GM23338 (cell line): ENCODE measurements at regions not wholly inside any gene's neighbourhood (a gene's known extent, or its start where the extent isn't known, plus 50 kb on each side); places are given as distances from the start of the nearest gene placed in this dataset.

Experiments used
- ATAC-seq: fragments of 200-7000 bp; cut with Tn5 transposase; 3 replicates; pipeline ENCODE4 v1.9.1; 2020
- DNase-seq: peaks from one replicate; pipeline ENCODE4 v3.0.0-alpha.2; 2015; ENCODE audit warnings: low spot score
- H2AFZ ChIP-seq: fragments of 200-600 bp; sonication (generic); 2 replicates; pipeline ENCODE4 v1.8.0; 2016; ENCODE audit warnings: antibody characterized with exemption, mild to moderate bottlenecking, moderate library complexity
- H3F3A ChIP-seq: fragments of 200-600 bp; sonication (generic); replicated peaks from 2 replicates; pipeline ENCODE4 v1.8.0; 2017; ENCODE audit warnings: antibody characterized with exemption, mixed run types, low read depth
- H3K27ac ChIP-seq: fragments of 200-600 bp; sonication (generic); 2 replicates; pipeline ENCODE4 v1.6.1; 2016; ENCODE audit warnings: low read depth
- H3K27me3 ChIP-seq: fragments of 200-600 bp; sonication (generic); 2 replicates; pipeline ENCODE4 v1.8.0; 2016; ENCODE audit warnings: mild to moderate bottlenecking, mixed run types, moderate library complexity; ENCODE audit not compliant: insufficient read depth
- H3K36me3 ChIP-seq: fragments of 200-600 bp; sonication (generic); 2 replicates; pipeline ENCODE4 v1.8.0; 2016; ENCODE audit warnings: mild to moderate bottlenecking; ENCODE audit not compliant: insufficient read depth
- H3K4me1 ChIP-seq: fragments of 200-600 bp; sonication (generic); 2 replicates; pipeline ENCODE4 v1.8.0; 2016; ENCODE audit warnings: mild to moderate bottlenecking, moderate library complexity; ENCODE audit not compliant: insufficient read depth
- H3K4me2 ChIP-seq: fragments of 200-600 bp; sonication (generic); 2 replicates; pipeline ENCODE4 v1.7.1; 2017; ENCODE audit warnings: mixed run types
- H3K4me3 ChIP-seq: fragments of 200-600 bp; sonication (generic); 2 replicates; pipeline ENCODE4 v1.6.1; 2016; ENCODE audit warnings: mixed run types
- H3K79me2 ChIP-seq: fragments of 200-600 bp; sonication (generic); replicated peaks from 2 replicates; pipeline ENCODE4 v1.8.0; 2017; ENCODE audit warnings: mild to moderate bottlenecking; ENCODE audit not compliant: insufficient read depth
- H3K9me2 ChIP-seq: fragments of 200-600 bp; sonication (generic); 2 replicates; pipeline ENCODE4 v1.8.0; 2017; ENCODE audit not compliant: insufficient read depth
- H4K20me1 ChIP-seq: fragments of 200-600 bp; sonication (generic); replicated peaks from 2 replicates; pipeline ENCODE4 v1.8.0; 2017; ENCODE audit warnings: mild to moderate bottlenecking; ENCODE audit not compliant: insufficient read depth
- H3K27ac Mint-ChIP-seq: 2 replicates; pipeline ENCODE4 v1.8.0; 2020; ENCODE audit warnings: inconsistent platforms, mild to moderate bottlenecking, moderate library complexity, mixed read lengths
- H3K27me3 Mint-ChIP-seq: 3 replicates; pipeline ENCODE4 v1.8.0; 2022; ENCODE audit warnings: low read depth, mild to moderate bottlenecking, moderate library complexity, mixed read lengths, inconsistent platforms; ENCODE audit not compliant: insufficient read depth, poor library complexity
- H3K36me3 Mint-ChIP-seq: 3 replicates; pipeline ENCODE4 v1.8.0; 2021; ENCODE audit warnings: low read depth, mild to moderate bottlenecking, inconsistent platforms, moderate library complexity, mixed read lengths
- H3K4me1 Mint-ChIP-seq: 3 replicates; pipeline ENCODE4 v1.8.0; 2020; ENCODE audit warnings: mild to moderate bottlenecking, inconsistent platforms, mixed read lengths
- H3K4me3 Mint-ChIP-seq: 3 replicates; pipeline ENCODE4 v1.8.0; 2021; ENCODE audit warnings: moderate library complexity, mild to moderate bottlenecking, inconsistent platforms, mixed read lengths
- H3K9me3 Mint-ChIP-seq: 3 replicates; pipeline ENCODE4 v1.8.0; 2020; ENCODE audit warnings: moderate library complexity, mild to moderate bottlenecking, inconsistent platforms, mixed read lengths
- CREB1 ChIP-seq: fragments of 250-450 bp; sonication (Bioruptor Pico); IDR thresholded peaks from 2 replicates; pipeline ENCODE4 v1.5.0; 2020; ENCODE audit warnings: low read depth, mild to moderate bottlenecking, moderate library complexity
- EZH2 ChIP-seq: fragments of 200-600 bp; sonication (generic); IDR thresholded peaks from one replicate; pipeline ENCODE4 v1.8.0; 2017; ENCODE audit warnings: antibody characterized with exemption, mild to moderate bottlenecking, low read depth; ENCODE audit not compliant: unreplicated experiment
- EZH2phosphoT487 ChIP-seq: fragments of 200-600 bp; sonication (generic); IDR thresholded peaks from one replicate; pipeline ENCODE4 v1.8.1; 2018; ENCODE audit warnings: antibody characterized with exemption; ENCODE audit not compliant: unreplicated experiment
- JUNB ChIP-seq: IDR thresholded peaks from one replicate; pipeline ENCODE4 v1.6.1; 2016; ENCODE audit warnings: antibody characterized with exemption; ENCODE audit not compliant: unreplicated experiment
- POLR2AphosphoS5 ChIP-seq: IDR thresholded peaks from 2 replicates; pipeline ENCODE4 v1.6.1; 2016; ENCODE audit warnings: antibody characterized with exemption, low read depth
- STAT1 ChIP-seq: IDR thresholded peaks from one replicate; pipeline ENCODE4 v1.6.1; 2016; ENCODE audit warnings: antibody characterized with exemption; ENCODE audit not compliant: unreplicated experiment
- ZNF114 ChIP-seq: fragments of 250-450 bp; sonication (Bioruptor Pico); IDR thresholded peaks from 2 replicates; pipeline ENCODE4 v1.5.0; 2020; ENCODE audit warnings: mild to moderate bottlenecking, moderate library complexity
- ZNF331 ChIP-seq: fragments of 250-450 bp; sonication (Bioruptor Pico); IDR thresholded peaks from 2 replicates; pipeline ENCODE4 v1.5.0; 2020; ENCODE audit warnings: low read depth, mild to moderate bottlenecking, moderate library complexity
- TF ChIP-seq, protein P1 (sequence below): fragments of 250-450 bp; sonication (Bioruptor Pico); IDR thresholded peaks from 2 replicates; pipeline ENCODE4 v1.5.0; 2020; ENCODE audit warnings: mild to moderate bottlenecking, moderate library complexity

DNA sequence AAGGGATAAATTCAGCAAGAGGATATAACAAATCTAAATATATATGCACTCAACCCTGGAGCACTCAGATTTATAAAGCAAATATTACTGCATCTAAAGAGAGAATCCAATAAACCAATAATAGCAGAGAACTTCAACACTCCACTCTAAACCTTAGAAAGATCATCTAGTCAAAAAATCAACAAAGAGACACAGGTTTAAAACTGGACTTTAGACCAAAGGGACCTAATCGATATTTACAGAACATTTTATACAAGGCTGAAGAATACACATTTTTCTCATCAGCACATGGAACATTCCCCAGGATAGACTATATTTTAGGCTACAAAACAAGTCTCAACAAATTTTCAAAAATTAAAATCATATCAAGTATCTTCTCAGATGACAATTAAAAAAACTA is 379.0 kb downstream of the GBE1 start:
- Histone ChIP-seq H4K20me1 (no peaks in the 10 kb centered on the region), H3K4me1 (peaks cover 5% of the 10 kb centered on the region), H3K36me3 (no peaks in the 10 kb centered on the region), H3K27me3 (no peaks in the 10 kb centered on the region), H3F3A (no peaks in the 10 kb centered on the region), H3K9me2 (no peaks in the 10 kb centered on the region), H3K4me2 (no peak overlapping the region), H2AFZ (no peak overlapping the region), H3K27ac (no peak overlapping the region), H3K79me2 (no peaks in the 10 kb centered on the region), H3K4me3 (no peak overlapping the region)
- Mint-ChIP-seq H3K27me3 (no peaks in the 10 kb centered on the region), H3K36me3 (no peaks in the 10 kb centered on the region), H3K4me3 (no peak overlapping the region), H3K4me1 (peaks cover 10% of the 10 kb centered on the region), H3K9me3 (no peaks in the 10 kb centered on the region), H3K27ac (no peak overlapping the region)
- TF ChIP-seq, protein P1, sequence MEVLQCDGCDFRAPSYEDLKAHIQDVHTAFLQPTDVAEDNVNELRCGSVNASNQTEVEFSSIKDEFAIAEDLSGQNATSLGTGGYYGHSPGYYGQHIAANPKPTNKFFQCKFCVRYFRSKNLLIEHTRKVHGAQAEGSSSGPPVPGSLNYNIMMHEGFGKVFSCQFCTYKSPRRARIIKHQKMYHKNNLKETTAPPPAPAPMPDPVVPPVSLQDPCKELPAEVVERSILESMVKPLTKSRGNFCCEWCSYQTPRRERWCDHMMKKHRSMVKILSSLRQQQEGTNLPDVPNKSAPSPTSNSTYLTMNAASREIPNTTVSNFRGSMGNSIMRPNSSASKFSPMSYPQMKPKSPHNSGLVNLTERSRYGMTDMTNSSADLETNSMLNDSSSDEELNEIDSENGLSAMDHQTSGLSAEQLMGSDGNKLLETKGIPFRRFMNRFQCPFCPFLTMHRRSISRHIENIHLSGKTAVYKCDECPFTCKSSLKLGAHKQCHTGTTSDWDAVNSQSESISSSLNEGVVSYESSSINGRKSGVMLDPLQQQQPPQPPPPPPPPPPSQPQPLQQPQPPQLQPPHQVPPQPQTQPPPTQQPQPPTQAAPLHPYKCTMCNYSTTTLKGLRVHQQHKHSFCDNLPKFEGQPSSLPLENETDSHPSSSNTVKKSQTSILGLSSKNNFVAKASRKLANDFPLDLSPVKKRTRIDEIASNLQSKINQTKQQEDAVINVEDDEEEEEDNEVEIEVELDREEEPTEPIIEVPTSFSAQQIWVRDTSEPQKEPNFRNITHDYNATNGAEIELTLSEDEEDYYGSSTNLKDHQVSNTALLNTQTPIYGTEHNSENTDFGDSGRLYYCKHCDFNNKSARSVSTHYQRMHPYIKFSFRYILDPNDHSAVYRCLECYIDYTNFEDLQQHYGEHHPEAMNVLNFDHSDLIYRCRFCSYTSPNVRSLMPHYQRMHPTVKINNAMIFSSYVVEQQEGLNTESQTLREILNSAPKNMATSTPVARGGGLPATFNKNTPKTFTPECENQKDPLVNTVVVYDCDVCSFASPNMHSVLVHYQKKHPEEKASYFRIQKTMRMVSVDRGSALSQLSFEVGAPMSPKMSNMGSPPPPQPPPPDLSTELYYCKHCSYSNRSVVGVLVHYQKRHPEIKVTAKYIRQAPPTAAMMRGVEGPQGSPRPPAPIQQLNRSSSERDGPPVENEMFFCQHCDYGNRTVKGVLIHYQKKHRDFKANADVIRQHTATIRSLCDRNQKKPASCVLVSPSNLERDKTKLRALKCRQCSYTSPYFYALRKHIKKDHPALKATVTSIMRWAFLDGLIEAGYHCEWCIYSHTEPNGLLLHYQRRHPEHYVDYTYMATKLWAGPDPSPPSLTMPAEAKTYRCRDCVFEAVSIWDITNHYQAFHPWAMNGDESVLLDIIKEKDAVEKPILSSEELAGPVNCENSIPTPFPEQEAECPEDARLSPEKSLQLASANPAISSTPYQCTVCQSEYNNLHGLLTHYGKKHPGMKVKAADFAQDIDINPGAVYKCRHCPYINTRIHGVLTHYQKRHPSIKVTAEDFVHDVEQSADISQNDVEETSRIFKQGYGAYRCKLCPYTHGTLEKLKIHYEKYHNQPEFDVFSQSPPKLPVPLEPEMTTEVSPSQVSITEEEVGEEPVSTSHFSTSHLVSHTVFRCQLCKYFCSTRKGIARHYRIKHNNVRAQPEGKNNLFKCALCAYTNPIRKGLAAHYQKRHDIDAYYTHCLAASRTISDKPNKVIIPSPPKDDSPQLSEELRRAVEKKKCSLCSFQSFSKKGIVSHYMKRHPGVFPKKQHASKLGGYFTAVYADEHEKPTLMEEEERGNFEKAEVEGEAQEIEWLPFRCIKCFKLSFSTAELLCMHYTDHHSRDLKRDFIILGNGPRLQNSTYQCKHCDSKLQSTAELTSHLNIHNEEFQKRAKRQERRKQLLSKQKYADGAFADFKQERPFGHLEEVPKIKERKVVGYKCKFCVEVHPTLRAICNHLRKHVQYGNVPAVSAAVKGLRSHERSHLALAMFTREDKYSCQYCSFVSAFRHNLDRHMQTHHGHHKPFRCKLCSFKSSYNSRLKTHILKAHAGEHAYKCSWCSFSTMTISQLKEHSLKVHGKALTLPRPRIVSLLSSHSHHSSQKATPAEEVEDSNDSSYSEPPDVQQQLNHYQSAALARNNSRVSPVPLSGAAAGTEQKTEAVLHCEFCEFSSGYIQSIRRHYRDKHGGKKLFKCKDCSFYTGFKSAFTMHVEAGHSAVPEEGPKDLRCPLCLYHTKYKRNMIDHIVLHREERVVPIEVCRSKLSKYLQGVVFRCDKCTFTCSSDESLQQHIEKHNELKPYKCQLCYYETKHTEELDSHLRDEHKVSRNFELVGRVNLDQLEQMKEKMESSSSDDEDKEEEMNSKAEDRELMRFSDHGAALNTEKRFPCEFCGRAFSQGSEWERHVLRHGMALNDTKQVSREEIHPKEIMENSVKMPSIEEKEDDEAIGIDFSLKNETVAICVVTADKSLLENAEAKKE (CRISPR knock-in tag) = no peak
- TF ChIP-seq EZH2phosphoT487 = no peak
- no peak for TF ChIP-seq CREB1
- no peak for TF ChIP-seq ZNF114 (CRISPR knock-in tag)
- no peak for TF ChIP-seq JUNB
- ATAC-seq (no peak), DNase-seq (no peak)

DNA sequence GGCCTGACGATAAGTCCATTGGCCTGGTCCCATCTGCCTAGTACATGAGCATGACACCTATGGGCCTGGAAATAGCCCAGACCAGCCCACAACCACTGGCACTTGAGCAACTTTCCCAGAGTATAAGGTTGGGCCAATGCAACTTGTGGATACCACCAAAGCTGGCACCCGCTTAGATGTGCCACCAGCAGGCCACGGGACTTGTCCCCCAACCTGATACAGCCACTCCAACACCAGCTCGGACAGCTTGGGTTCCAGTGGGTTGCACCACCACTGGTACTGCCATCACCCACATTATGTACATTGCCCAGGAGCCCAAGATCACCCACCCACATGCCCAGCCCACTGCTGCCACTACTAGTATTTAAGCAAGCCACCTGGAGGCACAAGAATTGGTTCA is 381.2 kb downstream of the GBE1 start:
- H3K4me3 Mint-ChIP-seq = no peak overlapping the region
- H3K36me3 Mint-ChIP-seq = no peaks in the 10 kb centered on the region
- TF ChIP-seq ZNF114 (CRISPR knock-in tag) (no peak), STAT1 (no peak), EZH2 (no peak), CREB1 (no peak), POLR2AphosphoS5 (no peak), EZH2phosphoT487 (no peak), ZNF331 (CRISPR knock-in tag) (no peak)

More for the DNA sequence above, 381.2 kb downstream of the GBE1 start:
- Histone ChIP-seq H3K4me1 (peaks cover 6% of the 10 kb centered on the region), H3F3A (no peaks in the 10 kb centered on the region), H3K9me2 (no peaks in the 10 kb centered on the region), H3K4me3 (no peak overlapping the region), H3K4me2 (no peak overlapping the region), H3K36me3 (no peaks in the 10 kb centered on the region), H4K20me1 (no peaks in the 10 kb centered on the region), H3K79me2 (no peaks in the 10 kb centered on the region), H2AFZ (no peak overlapping the region), H3K27ac (no peak overlapping the region), H3K27me3 (no peaks in the 10 kb centered on the region)
- peaks cover 8% of the 10 kb centered on the region; the same call in 2 of the 3 replicates for H3K4me1 Mint-ChIP-seq
- no peaks in the 10 kb centered on the region for H3K9me3 Mint-ChIP-seq
- H3K27me3 Mint-ChIP-seq = no peaks in the 10 kb centered on the region
- DNase-seq = no peak
- H3K27ac Mint-ChIP-seq = no peak overlapping the region
- ATAC-seq = no peak
